ENCODE measurements at regions not wholly inside any gene's neighbourhood (a gene's known extent, or its start where the extent isn't known, plus 50 kb on each side); places are given as distances from the start of the nearest gene placed in this dataset.

DNA sequence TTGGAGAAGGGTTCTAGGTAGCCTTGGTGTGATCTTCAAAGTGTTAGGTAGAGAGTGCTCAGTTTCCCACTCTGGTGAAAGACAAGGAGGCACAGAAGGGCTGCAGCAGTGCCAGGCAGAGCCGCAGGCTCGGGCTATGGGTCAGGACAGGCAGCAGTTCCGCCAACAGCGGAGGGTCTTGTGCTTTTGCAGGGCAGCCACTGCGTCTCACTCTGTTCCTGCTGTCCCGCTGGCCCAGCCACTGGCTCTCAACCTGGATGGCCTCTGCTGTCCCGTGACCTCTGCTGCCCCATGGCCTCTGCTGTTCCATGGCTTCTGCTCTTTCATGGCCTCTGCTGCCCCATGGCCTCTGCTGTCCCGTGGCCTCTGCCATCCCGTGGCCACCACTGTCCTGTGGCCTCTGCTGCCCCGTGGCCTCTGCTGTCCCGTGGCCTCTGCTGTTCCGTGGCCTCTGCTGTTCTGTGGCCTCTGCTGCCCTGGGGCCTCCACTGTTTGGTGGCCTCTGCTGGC, 175.7 kb downstream of the URI1 start:
- TF ChIP-seq CTCF (IDR thresholded peaks at IDR 0.05; ENCODE audit: poor library complexity) (no peak), EZH2phosphoT487 (IDR thresholded peaks at IDR 0.05; ENCODE audit: low read depth, severe bottlenecking, unreplicated experiment) (no peak)
